Lung microvascular endothelial cell (primary cell): ENCODE measurements at regions not wholly inside any gene's neighbourhood (a gene's known extent, or its start where the extent isn't known, plus 50 kb on each side); places are given as distances from the start of the nearest gene placed in this dataset.

Experiments
- DNase-seq, 2 donors: peaks; one replicate each; pipeline versions ENCODE4 v3.0.0 to v3.0.0-alpha.2; 2010; ENCODE audit warnings: low read depth in 2 of 2

GRCh38 chr11:119780222-119780953, 51.4 kb upstream of the NECTIN1 start:
- no peak for DNase-seq

GRCh38 chr11:119779195-119780071, 50.4 kb upstream of the NECTIN1 start:
- no peak for DNase-seq
